ENCODE measurements at regions not wholly inside any gene's neighbourhood (a gene's known extent, or its start where the extent isn't known, plus 50 kb on each side); places are given as distances from the start of the nearest gene placed in this dataset.
"Not testable (repeated sequence)": the region's sequence is repeated elsewhere in the genome, so short reads cannot be mapped to it uniquely, and the experiment has no call there.

DNA sequence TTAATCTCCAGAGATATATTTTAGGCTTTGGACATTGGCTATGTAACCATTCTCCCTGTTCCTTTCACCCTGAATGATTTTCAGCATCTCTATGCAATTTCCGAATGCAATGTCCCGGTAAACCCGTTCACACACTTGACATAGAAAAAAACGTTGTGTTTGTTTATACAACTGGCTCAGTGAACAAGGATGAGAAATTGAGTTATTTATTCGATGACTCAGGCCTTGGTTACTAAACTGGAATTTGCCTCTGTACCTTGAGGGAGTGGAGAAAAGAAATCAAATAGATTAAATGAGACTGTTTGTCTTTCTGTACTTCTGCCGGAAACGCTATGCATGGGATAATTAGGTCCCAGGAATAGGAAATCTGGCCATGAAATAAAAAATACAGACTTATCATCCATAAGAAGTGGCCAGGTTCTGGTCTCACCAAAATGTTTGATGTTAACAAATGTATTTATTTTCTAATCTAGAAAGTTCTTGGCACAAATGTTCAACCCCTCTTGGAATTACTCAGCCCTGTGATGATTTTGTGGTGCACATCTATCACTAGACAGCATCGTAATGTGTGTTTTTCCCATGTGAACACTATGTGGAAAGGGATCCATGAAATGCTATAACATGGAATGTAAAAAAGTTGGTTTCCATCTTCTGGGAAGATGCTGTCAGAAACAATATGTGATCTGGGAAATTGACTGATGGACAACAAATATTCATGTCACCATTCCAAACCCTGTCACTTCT is 253.9 kb downstream of the DUSP10 start:
- intact Hi-C loops (cut with DNase I): no loop called here
- no peak for DNase-seq (ENCODE audit: low spot score)
- ATAC-seq: no peak

DNA sequence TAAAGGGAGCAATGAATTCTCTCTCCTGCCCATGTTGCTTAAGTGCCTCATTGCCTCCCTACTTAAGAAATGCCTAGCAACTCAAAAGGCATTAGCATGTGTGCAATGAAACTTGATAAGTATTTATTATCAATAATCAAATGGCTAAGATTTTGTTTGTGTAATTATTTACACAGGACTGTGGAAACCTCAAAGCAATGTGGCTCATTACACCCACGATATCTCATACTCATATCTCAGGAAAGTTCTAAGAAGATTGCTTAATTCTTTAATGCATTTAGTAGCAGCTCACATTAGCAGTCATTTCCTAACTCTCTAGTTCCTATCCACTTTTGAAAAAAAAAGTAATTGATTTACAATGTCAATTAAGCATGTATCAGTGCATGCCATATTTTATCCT is 253.3 kb downstream of the DUSP10 start:
- intact Hi-C loops (cut with DNase I): no loop called here
- DNase-seq (ENCODE audit: low spot score) (no peak), ATAC-seq (no peak)

DNA sequence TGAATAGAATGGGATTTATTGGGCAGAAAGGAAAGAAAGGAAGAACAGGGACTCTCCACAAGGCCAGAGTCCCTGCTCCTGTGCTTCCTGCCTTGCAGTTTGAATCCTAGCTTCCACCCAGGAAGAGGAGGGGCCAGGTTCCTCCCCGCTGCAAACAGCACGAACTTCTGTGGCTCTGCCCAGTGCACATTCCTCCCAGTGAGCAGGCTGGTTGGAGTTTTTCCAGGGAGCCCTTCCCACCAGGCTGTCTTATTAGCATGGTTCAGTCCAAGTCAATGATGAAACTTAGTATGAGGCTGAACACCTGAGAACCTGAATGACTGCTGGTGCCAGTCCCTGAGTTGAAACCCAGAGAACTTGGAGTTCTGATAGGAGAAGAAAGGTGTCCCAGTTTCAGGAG is 247.2 kb downstream of the DUSP10 start:
- ATAC-seq (peak; percentile 42), DNase-seq (ENCODE audit: low spot score) (peak; percentile 61)
- intact Hi-C loops (cut with DNase I): no loop called here

DNA sequence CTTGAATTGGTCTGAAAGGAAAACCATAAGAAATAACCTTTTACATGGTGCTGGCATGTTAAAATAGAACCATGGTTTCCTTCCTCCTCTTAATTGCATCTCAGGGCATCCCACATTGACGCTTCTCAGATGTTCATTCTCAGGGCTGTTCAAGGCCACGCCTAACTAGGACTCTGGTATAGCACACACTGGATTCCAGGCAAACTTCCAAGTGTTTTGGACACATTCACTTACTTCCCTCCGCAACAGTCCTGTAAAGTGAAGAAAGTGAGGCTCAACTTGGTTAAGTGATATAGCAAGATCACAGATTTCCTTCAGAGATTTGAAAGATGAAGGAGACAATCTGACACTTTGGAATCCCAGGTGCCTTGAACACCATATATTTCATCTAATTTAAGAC is 244.8 kb downstream of the DUSP10 start:
- intact Hi-C loops (cut with DNase I): no loop called here
- ATAC-seq: no peak
- DNase-seq (ENCODE audit: low spot score): no peak

DNA sequence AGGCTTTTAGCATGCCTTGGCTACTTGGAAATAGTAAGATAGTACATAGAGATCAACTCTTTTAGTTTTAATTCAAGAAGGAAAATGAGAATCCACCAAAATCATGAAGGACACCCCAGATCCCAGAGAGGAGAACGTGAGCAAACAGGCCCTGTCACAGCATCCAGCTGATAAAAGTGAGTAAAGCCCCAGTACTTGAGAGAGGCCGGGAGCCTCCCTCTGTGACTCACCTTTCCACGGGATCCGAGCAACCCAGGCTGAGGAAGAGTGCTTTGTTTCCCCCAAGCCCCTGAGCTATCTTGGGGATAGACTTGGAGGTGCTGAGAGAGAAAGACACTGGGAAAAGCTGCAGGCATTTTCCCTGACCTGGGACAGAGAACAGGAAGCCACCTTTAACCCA is 238.6 kb downstream of the DUSP10 start:
- ATAC-seq (no peak), DNase-seq (ENCODE audit: low spot score) (no peak)
- intact Hi-C loops (cut with DNase I): loop anchor here (5.0 kb wide), 1 partner anchor 779 kb away; no protein-coding TSS in a partner anchor

DNA sequence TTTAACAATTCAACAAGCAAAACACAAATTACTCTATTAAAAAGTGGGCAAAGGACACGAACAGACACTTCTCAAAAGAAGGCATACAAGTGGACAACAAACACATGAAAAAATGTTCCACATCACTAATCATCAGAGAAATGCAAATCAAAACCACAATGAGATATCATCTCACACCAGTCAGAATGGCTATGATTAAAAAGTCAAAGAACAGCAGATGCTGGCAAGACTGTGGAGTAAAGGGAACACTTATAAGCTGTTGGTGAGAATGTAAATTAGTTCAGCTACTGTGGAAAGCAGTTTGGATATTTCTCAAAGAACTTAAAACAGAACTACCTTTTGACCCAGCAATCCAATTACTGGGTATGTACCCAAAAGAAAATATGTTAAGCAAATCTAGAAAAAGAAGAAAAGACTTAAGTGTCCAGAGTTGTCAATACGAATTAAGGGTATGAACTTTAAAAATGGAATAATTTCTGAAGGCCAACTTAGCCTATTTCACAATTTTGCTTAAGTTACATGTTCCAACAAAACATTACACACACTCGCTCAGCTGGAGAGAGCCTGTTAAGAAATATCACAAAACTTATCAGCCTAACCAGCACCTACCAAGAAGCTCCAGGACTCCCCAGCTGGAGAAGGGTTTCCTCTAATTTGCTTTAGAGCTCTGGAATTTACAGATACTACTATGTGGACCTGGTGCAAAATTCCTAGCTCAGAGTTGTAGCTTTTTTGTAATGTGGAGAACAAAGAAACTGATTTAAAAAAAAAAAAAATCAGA is 232.1 kb downstream of the DUSP10 start:
- ATAC-seq (no peak), DNase-seq (ENCODE audit: low spot score) (no peak)
- intact Hi-C loops (cut with DNase I): no loop called here

DNA sequence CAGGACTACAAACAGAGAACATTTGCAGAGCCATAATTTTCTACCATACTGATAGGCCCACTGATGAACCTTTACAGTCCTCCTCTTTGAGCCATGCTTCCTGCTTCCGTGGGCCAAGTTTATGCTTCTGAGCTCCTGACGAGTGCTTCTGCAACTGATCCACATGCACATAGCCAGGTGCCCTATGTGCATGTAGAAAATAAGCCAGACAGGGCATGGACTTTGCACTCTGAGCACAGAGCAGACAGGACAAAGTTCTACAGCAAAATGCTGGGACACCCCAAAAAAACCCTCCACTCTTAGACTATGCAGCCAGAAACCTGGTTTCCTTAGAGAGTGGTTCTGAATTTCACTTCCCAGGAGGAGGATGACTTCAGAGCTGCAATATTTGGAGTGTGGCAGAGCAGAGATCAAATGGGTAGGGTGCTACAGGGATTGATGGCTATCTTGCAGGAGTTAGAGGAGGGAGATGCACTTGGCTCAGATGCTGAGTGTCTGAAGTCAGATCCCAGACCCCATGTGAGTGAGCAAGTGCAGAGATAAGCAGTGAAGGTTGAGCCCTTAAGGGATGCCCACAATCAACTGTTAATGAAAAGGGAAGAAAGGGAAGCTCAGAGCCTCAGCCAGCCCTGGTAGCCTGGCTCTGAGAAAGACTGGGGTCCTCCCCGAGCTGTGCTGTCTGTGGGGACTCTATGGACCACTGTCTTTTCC is 230.9 kb downstream of the DUSP10 start:
- intact Hi-C loops (cut with DNase I): no loop called here
- DNase-seq (ENCODE audit: low spot score) (no peak), ATAC-seq (no peak)

DNA sequence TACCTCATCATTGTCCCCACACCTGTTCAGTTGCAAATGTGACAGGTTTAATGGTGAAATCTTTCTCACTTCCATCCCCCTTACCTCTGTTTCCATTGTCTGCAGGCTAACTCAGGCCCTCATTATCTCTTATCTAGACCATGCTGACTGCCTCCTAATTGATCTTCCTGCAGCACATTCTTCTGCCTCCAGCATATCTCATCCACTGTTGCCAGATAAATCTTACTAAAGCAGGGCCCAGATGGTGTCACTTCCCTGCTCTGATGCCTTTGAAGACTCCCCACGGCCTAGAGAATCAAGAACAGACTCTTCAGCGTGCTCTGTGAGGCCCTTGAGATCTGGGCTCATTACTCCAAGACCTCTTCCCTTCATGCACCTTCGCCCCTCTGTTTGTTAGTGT is 230.1 kb downstream of the DUSP10 start:
- ATAC-seq: no peak
- intact Hi-C loops (cut with DNase I): no loop called here
- DNase-seq (ENCODE audit: low spot score): no peak

DNA sequence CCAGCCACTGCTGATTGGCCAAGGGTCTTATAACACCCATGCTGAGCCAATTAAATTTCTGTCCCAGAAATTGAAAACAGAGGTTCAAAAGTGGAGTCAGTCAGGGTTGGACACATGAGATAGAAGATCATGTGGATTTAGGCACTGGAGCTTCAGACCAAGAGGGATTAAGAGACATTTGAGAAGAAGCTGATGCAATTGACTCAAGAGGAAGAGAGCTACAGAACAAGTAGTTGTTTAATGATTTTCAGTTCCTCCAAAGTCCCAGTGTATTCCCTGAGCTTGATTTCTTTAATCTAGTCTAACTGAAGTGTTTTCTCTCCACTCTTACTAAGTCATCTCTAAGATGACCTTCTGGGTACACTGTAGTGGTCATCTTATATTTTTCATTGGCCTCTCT is 227.1 kb downstream of the DUSP10 start:
- ATAC-seq (no peak), DNase-seq (ENCODE audit: low spot score) (no peak)
- intact Hi-C loops (cut with DNase I): no loop called here

DNA sequence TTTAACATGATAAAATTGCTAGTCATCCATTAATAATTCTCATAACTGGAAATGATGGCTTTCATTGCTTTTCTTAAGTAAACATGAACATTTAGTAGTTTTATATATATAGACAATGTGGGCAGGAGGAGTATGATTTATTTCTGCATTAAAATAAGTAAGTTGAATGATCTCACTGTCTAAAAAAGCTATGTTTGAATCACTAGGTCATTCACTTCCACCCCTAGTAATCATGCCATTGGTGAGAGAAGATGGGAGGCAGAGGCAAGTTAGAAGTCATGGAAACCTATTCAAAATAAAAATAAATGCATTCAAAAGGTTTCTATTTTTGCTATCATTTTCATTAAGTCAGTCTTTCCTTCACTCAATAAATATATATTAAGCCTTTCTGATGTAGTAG is 226.4 kb downstream of the DUSP10 start:
- ATAC-seq (no peak), DNase-seq (ENCODE audit: low spot score) (no peak)
- intact Hi-C loops (cut with DNase I): no loop called here

DNA sequence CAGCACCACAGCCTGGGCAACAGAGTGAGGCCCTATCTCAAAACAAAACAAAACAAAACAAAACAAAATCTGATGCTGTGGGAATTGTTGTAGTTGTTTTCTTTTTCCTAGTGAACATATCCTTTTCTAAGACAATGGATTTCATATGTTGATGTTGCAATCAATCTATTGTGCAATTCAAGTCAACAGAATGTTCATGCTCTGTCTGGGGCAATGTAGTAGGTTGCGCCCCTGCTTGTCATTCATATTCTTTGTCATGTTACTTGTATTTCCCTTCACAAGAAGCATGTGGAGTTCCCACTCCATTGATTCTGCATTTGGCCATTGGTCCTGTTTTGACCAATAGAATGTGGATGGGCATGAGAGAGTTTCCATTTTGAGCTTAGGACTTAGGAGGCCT is 223.9 kb downstream of the DUSP10 start:
- ATAC-seq: peak; percentile 71
- intact Hi-C loops (cut with DNase I): loop anchor here (1.0 kb wide), 1 partner anchor 37 kb away; no protein-coding TSS in a partner anchor
- no peak for DNase-seq (ENCODE audit: low spot score)

DNA sequence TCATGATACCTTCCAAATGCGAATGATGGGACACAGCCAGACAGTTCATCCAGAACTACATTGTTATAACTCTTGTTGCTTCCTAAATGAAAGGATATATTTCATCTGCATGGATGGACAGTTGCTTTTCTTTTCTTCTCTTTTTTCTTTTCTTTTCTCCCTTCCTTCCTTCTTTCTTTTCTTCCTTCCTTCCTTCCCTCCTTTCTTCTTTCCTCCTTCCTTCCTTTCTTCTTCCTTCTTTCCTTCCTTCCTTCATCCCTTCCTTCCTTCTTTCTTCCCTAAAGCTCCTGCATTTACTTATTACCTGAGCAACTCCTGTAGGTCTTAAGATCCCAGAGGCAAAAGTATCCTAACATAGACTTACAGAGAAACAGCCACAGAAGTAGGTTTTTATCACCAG is 221.6 kb downstream of the DUSP10 start:
- DNase-seq (ENCODE audit: low spot score) (no peak), ATAC-seq (no peak)
- intact Hi-C loops (cut with DNase I): no loop called here

DNA sequence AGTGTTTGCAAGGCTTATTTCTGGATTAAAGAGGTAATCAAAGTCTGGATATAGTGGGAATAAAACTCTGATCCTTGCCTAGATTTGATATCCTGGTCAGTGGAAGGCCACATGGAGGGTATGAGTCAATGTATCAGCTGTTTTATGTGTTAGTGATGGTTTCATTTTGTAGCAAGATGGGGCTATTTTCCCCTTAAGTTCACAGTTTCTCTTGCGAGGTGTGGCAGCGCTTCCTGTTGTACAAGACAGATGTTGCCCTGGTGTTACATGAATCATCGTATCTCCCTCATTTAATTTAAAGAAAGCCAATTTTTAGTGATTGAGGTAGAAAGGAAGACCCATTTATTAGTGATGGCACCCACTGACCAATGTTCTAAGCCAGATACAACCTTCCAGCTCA is 220.2 kb downstream of the DUSP10 start:
- intact Hi-C loops (cut with DNase I): no loop called here
- ATAC-seq: no peak
- DNase-seq (ENCODE audit: low spot score): no peak

DNA sequence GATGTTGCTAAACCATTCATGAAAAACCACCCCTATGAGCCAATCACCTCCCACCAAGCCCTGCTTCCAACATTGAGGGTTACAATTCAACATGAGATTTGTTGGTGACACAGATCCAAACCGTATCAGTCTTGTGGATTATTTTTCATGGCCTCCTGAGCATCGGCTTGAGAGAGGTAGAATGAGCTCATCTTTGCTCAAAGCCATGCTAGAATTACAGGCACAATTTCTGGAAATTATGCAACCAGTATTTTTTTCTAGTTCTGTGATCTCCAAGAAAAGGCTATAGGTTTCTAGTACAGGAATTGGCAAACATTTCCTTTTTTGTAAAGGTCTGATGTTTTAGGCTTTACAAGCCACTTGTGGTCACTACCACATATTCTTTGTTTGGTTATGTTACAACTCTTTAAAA is 219.4 kb downstream of the DUSP10 start:
- ATAC-seq (no peak), DNase-seq (ENCODE audit: low spot score) (no peak)
- intact Hi-C loops (cut with DNase I): no loop called here

DNA sequence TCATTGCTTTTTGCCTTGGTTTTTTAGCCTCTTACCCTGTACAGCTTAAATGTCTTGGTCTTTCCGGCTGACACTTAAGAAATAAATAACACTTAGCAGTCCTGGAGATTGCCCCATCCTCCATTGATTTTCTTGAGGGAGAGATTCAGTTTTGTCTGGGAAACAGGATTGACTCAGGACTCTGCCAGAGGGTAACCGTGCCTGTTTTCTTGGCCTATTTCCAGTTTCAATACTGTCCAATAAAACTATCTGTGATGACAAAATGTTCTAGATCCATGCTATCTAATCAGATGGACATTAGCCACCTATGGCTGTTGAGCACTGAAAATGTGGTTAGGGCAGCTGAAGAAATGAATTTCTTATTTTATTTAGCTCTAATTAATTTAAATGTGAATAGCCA is 216.1 kb downstream of the DUSP10 start:
- intact Hi-C loops (cut with DNase I): no loop called here
- DNase-seq (ENCODE audit: low spot score) (no peak), ATAC-seq (no peak)

DNA sequence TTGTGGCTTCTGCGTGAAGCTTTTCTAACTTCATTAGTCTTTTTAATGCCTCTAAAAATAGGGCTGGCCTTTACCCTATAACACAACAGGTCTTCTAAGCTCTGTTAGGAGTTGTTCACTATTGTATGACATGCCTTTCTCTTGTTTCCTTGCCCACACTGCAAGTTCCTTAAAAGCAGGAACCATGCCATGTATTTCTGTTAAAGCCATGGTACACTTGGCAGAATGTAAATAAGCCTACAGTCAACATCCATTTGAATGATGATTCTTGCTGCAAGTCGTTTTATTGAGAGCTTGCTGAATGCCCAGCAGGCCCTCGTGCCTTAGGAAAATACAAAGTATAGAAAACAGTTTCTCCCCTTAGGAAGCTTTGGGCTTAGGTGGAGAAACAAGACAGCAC is 214.6 kb downstream of the DUSP10 start:
- ATAC-seq (no peak), DNase-seq (ENCODE audit: low spot score) (no peak)
- intact Hi-C loops (cut with DNase I): no loop called here

DNA sequence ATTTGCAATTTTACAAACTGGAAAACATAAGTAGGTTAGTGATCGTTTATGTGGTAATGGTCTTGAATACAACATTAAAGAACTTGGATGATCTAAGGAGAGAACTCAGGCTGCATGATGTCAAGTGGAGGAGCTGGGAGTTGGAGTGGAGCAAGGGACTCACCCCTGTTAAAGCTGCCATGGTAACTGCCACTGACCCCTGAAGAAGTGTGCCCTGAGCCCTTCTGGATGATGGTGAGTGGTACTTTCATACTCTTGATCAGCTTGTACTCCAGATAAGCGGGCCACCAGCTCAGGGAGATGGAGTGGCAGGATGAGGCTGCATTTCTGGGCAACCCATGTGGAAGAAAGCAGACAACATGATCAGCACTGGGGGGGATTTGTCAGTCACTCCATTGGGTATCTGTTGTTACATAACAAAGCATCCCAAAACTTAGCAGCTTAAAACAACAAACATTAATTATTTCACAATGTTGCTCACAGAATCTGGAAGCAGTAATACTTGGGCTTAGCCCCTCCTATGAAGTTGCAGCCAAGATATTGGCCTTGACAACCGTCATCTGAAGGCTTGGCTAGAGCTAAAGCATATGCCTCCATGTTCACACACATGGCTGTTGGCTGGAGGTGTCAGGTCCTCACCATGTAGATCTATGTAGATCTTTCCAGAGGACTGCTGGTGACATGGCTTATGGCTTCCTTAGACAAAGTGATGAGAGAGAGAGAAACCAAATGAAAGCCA is 213.8 kb downstream of the DUSP10 start:
- ATAC-seq: peak; percentile 39

DNA sequence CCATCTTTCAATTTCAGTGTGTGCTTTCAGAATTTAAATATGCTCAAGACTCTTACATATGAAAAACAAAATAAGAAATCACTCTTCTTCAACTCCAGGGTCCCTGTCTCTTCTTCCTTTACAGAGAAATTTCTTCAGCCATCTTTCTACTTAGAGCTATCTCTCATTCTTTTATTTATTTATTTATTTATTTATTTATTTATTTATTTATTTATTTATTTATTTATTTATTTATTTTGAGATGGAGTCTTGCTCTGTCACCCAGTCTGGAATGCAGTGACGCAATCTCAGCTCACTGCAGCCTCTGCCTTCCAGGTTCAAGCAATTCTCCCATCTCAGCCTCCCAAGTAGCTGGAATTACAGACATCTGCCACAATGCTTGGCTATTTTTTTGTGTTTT is 211.7 kb downstream of the DUSP10 start:
- intact Hi-C loops (cut with DNase I); ATAC-seq; DNase-seq (ENCODE audit: low spot score): not testable (repeated sequence)

More for the DNA sequence above, 213.8 kb downstream of the DUSP10 start:
- intact Hi-C loops (cut with DNase I): no loop called here
- DNase-seq (ENCODE audit: low spot score): no peak

DNA sequence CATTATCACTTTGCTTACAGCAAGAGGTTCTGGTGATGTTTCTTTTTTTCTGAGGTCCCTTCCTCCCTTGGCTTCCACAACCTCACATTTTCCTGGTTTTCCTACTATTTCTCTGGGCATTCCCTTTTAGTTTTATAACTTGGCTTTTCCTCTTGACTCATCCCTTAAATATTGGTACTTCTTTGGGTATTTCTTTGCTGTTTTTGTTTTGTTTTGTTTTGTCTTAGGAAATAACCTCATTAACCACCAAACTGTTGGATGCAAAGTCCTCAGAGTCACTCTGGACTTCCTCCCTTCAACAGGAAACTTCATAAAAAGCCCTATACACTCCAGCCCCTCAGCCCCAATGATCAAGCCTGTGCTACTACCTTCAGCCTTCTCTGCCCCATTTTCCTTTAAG is 211.1 kb downstream of the DUSP10 start:
- DNase-seq (ENCODE audit: low spot score) (no peak), ATAC-seq (no peak)
- intact Hi-C loops (cut with DNase I): no loop called here
